HEK293T (cell line): ENCODE measurements at regions not wholly inside any gene's neighbourhood (a gene's known extent, or its start where the extent isn't known, plus 50 kb on each side); places are given as distances from the start of the nearest gene placed in this dataset.

Experiments used
- CTCF ChIA-PET: fragments of 350-600 bp; formaldehyde crosslinking; extraction: SDS; loops from one replicate; lab custom pipeline; 2021; ENCODE audit warnings: antibody characterized with exemption, inconsistent platforms; lab: Yijun Ruan, JAX
- POLR2A ChIA-PET: fragments of 350-600 bp; formaldehyde crosslinking; extraction: SDS; loops from one replicate; lab custom pipeline; 2020; ENCODE audit warnings: antibody characterized with exemption, inconsistent platforms; lab: Yijun Ruan, JAX
- DNase-seq: peaks from one replicate; pipeline ENCODE4 v3.0.0; 2012; ENCODE audit warnings: mixed read lengths; ENCODE audit errors: extremely low spot score
- ARNT ChIP-seq: fragments of 450-650 bp; IDR thresholded peaks from 2 replicates; pipeline ENCODE4 v1.6.1; 2017; ENCODE audit warnings: mild to moderate bottlenecking
- BHLHE40 ChIP-seq: fragments of 450-650 bp; IDR thresholded peaks from 2 replicates; pipeline ENCODE4 v1.6.1; 2016; ENCODE audit warnings: mild to moderate bottlenecking, moderate library complexity, borderline replicate concordance
- CTBP1 ChIP-seq: fragments of 450-650 bp; IDR thresholded peaks from 2 replicates; pipeline ENCODE4 v1.6.1; 2016; ENCODE audit warnings: borderline replicate concordance
- ELF4 ChIP-seq: fragments of 450-650 bp; IDR thresholded peaks from 2 replicates; pipeline ENCODE4 v1.6.1; 2017; ENCODE audit warnings: antibody characterized with exemption
- FOXA1 ChIP-seq: fragments of 450-650 bp; IDR thresholded peaks from 2 replicates; pipeline ENCODE4 v1.6.1; 2016; ENCODE audit warnings: mild to moderate bottlenecking
- FOXK2 ChIP-seq: fragments of 450-650 bp; IDR thresholded peaks from 2 replicates; pipeline ENCODE4 v1.6.1; 2016; ENCODE audit warnings: mild to moderate bottlenecking
- FOXM1 ChIP-seq: fragments of 450-650 bp; IDR thresholded peaks from 2 replicates; pipeline ENCODE4 v1.6.1; 2017; ENCODE audit warnings: mild to moderate bottlenecking, borderline replicate concordance
- HDGF ChIP-seq: fragments of 450-650 bp; IDR thresholded peaks from 2 replicates; pipeline ENCODE4 v1.6.1; 2017; ENCODE audit warnings: antibody characterized with exemption, borderline replicate concordance
- L3MBTL2 ChIP-seq: fragments of 450-650 bp; conservative IDR thresholded peaks from 2 replicates; pipeline ENCODE4 v1.6.1; 2016; ENCODE audit warnings: mild to moderate bottlenecking
- LEF1 ChIP-seq: fragments of 450-650 bp; IDR thresholded peaks from 2 replicates; pipeline ENCODE4 v1.6.1; 2017; ENCODE audit warnings: mild to moderate bottlenecking, borderline replicate concordance
- NFRKB ChIP-seq: fragments of 450-650 bp; IDR thresholded peaks from 2 replicates; pipeline ENCODE4 v1.6.1; 2016; ENCODE audit warnings: mild to moderate bottlenecking, moderate library complexity
- PKNOX1 ChIP-seq: fragments of 450-650 bp; IDR thresholded peaks from 2 replicates; pipeline ENCODE4 v1.6.1; 2016
- SP1 ChIP-seq: fragments of 450-650 bp; IDR thresholded peaks from 2 replicates; pipeline ENCODE4 v1.6.1; 2017
- SUZ12 ChIP-seq: fragments of 450-650 bp; IDR thresholded peaks from 2 replicates; pipeline ENCODE4 v1.6.1; 2016; ENCODE audit warnings: mild to moderate bottlenecking
- TARDBP ChIP-seq: fragments of 450-650 bp; IDR thresholded peaks from 2 replicates; pipeline ENCODE4 v1.6.1; 2016
- ZNF384 ChIP-seq: fragments of 450-650 bp; IDR thresholded peaks from 2 replicates; pipeline ENCODE4 v1.6.1; 2016

GRCh38 chr2:147515213-147515612 lies 329.6 kb upstream of the ACVR2A start:
- ChIA-PET POLR2A (no interaction called here), CTCF (no interaction called here)
- no peak for DNase-seq
- TF ChIP-seq NFRKB (no peak), LEF1 (no peak), FOXA1 (no peak), PKNOX1 (no peak), L3MBTL2 (no peak), FOXK2 (no peak), HDGF (no peak), ZNF384 (no peak), SP1 (no peak)

GRCh38 chr2:147512206-147512605 lies 332.6 kb upstream of the ACVR2A start:
- ChIA-PET POLR2A (no interaction called here), CTCF (no interaction called here)
- no peak for TF ChIP-seq SUZ12
- TF ChIP-seq TARDBP = no peak
- TF ChIP-seq LEF1 = no peak
- no peak for TF ChIP-seq FOXA1
- TF ChIP-seq NFRKB = no peak
- no peak for TF ChIP-seq CTBP1
- no peak for DNase-seq

- ChIA-PET CTCF (no interaction called here), POLR2A (no interaction called here)
Measured at GRCh38 chr2:147511491-147511948, 333.3 kb upstream of the ACVR2A start.

GRCh38 chr2:147509821-147510220 lies 335.0 kb upstream of the ACVR2A start:
- no peak for DNase-seq
- CTCF ChIA-PET = no interaction called here
- no peak for TF ChIP-seq FOXM1
- no peak for TF ChIP-seq TARDBP
- TF ChIP-seq BHLHE40 = no peak
- TF ChIP-seq SUZ12 = no peak
- TF ChIP-seq CTBP1 = no peak
- TF ChIP-seq ELF4 = no peak
- no peak for TF ChIP-seq PKNOX1
- no peak for TF ChIP-seq HDGF
- TF ChIP-seq SP1 = no peak
- no peak for TF ChIP-seq ZNF384
- TF ChIP-seq FOXK2 = no peak
- TF ChIP-seq ARNT = no peak
- no peak for TF ChIP-seq LEF1
- no peak for TF ChIP-seq L3MBTL2
- no peak for TF ChIP-seq NFRKB
- TF ChIP-seq FOXA1 = no peak
- POLR2A ChIA-PET = no interaction called here

More at GRCh38 chr2:147511491-147511948, 333.3 kb upstream of the ACVR2A start:
- no peak for DNase-seq
- TF ChIP-seq TARDBP = no peak
- TF ChIP-seq FOXK2 = no peak
- TF ChIP-seq L3MBTL2 = no peak
- no peak for TF ChIP-seq CTBP1
- TF ChIP-seq BHLHE40 = no peak
- no peak for TF ChIP-seq ARNT
- TF ChIP-seq ELF4 = no peak
- TF ChIP-seq SUZ12 = no peak
- TF ChIP-seq FOXA1 = no peak
- no peak for TF ChIP-seq FOXM1
- no peak for TF ChIP-seq PKNOX1

- no peak for DNase-seq
- ChIA-PET POLR2A (no interaction called here), CTCF (no interaction called here)
- TF ChIP-seq L3MBTL2 (no peak), SP1 (no peak), PKNOX1 (no peak), HDGF (no peak), LEF1 (no peak), FOXK2 (no peak), SUZ12 (no peak), ZNF384 (no peak), ELF4 (no peak), CTBP1 (no peak), FOXM1 (no peak), TARDBP (no peak), FOXA1 (no peak), ARNT (no peak), NFRKB (no peak), BHLHE40 (no peak)
Measured at GRCh38 chr2:147506889-147507288, 337.9 kb upstream of the ACVR2A start.

GRCh38 chr2:147502711-147503290 lies 342.0 kb upstream of the ACVR2A start:
- ChIA-PET POLR2A (no interaction called here), CTCF (no interaction called here)
- TF ChIP-seq SUZ12 (no peak), ZNF384 (no peak), SP1 (no peak), CTBP1 (no peak), NFRKB (no peak), PKNOX1 (no peak), FOXA1 (no peak), ELF4 (no peak), TARDBP (no peak), FOXK2 (no peak), L3MBTL2 (no peak), ARNT (no peak), LEF1 (no peak), HDGF (no peak), BHLHE40 (no peak), FOXM1 (no peak)
- no peak for DNase-seq
